Neural progenitor cell (in vitro differentiated cells): ENCODE measurements at regions not wholly inside any gene's neighbourhood (a gene's known extent, or its start where the extent isn't known, plus 50 kb on each side); places are given as distances from the start of the nearest gene placed in this dataset.

Source experiments
- CTCF ChIP-seq: fragments of 200-600 bp; sonication (generic); IDR thresholded peaks from 2 replicates; pipeline ENCODE4 v1.5.1; 2017; ENCODE audit warnings: antibody characterized with exemption, mild to moderate bottlenecking
- EZH2 ChIP-seq: fragments of 200-600 bp; sonication (generic); IDR thresholded peaks from 2 replicates; pipeline ENCODE4 v1.6.1; 2017; ENCODE audit warnings: antibody characterized with exemption, mild to moderate bottlenecking, moderate library complexity
- EZH2phosphoT487 ChIP-seq: fragments of 200-600 bp; sonication (generic); IDR thresholded peaks from 2 replicates; pipeline ENCODE4 v1.6.1; 2017; ENCODE audit warnings: antibody characterized with exemption

- no peak for TF ChIP-seq EZH2
- no peak for TF ChIP-seq CTCF
- TF ChIP-seq EZH2phosphoT487 = no peak
Measured at GRCh38 chr2:42924418-42924886, 132.1 kb upstream of the HAAO start.
